HUES6 (cell line): ENCODE measurements at regions not wholly inside any gene's neighbourhood (a gene's known extent, or its start where the extent isn't known, plus 50 kb on each side); places are given as distances from the start of the nearest gene placed in this dataset.
"Not testable (repeated sequence)": the region's sequence is repeated elsewhere in the genome, so short reads cannot be mapped to it uniquely, and the experiment has no call there.

Source experiments
- H3K27ac ChIP-seq: 2 replicates; pipeline ENCODE4 v1.7.0; 2013; ENCODE audit warnings: low read depth, mild to moderate bottlenecking, low read length, inconsistent platforms
- H3K27me3 ChIP-seq: 2 replicates; pipeline ENCODE4 v1.6.1; 2013; ENCODE audit warnings: low read length; ENCODE audit not compliant: control insufficient read depth, insufficient read depth
- H3K36me3 ChIP-seq: 2 replicates; pipeline ENCODE4 v1.6.1; 2013; ENCODE audit warnings: low read length; ENCODE audit not compliant: control insufficient read depth, insufficient read depth
- H3K4me1 ChIP-seq: 2 replicates; pipeline ENCODE4 v1.6.1; 2013; ENCODE audit warnings: low read length; ENCODE audit not compliant: control insufficient read depth, insufficient read depth
- H3K4me3 ChIP-seq: 2 replicates; pipeline ENCODE4 v1.5.1; 2013; ENCODE audit warnings: low read depth, low read length
- H3K9ac ChIP-seq: one replicate; pipeline ENCODE4 v1.6.1; 2013; ENCODE audit warnings: mild to moderate bottlenecking, low read length
- H3K9me3 ChIP-seq: 2 replicates; pipeline ENCODE4 v1.6.1; 2013; ENCODE audit warnings: low read depth, low read length; ENCODE audit not compliant: control insufficient read depth, insufficient read depth

- no peaks in the 10 kb centered on the region for H3K36me3 ChIP-seq
- H3K4me1 ChIP-seq = peaks cover 6% of the 10 kb centered on the region; the same call in 1 of the 2 replicates
- H3K27me3 ChIP-seq = no peaks in the 10 kb centered on the region
Measured at GRCh38 chrX:146581981-146582712, 227.4 kb upstream of the CXorf51B start.

GRCh38 chrX:146602246-146602645 is 207.3 kb upstream of the CXorf51B start:
- H3K4me1 ChIP-seq = no peaks in the 10 kb centered on the region
- H3K27me3 ChIP-seq = no peaks in the 10 kb centered on the region; the same call in 1 of the 2 replicates
- peaks cover 2% of the 10 kb centered on the region; the same call in 1 of the 2 replicates for H3K9me3 ChIP-seq
- H3K27ac ChIP-seq = no peak overlapping the region
- no peaks in the 10 kb centered on the region for H3K36me3 ChIP-seq
- H3K9ac ChIP-seq = no peak overlapping the region
- H3K4me3 ChIP-seq = no peak overlapping the region

More at GRCh38 chrX:146581981-146582712, 227.4 kb upstream of the CXorf51B start:
- Histone ChIP-seq H3K4me3 (no peak overlapping the region; the same call in 1 of the 2 replicates), H3K9me3 (peaks cover 12% of the 10 kb centered on the region; the same call in 1 of the 2 replicates), H3K9ac (no peak overlapping the region), H3K27ac (no peak overlapping the region)

GRCh38 chrX:146604196-146604595 is 205.4 kb upstream of the CXorf51B start:
- H3K9me3 ChIP-seq = peaks cover 2% of the 10 kb centered on the region; the same call in 1 of the 2 replicates
- no peak overlapping the region for H3K27ac ChIP-seq
- no peak overlapping the region for H3K9ac ChIP-seq
- no peaks in the 10 kb centered on the region for H3K4me1 ChIP-seq
- no peak overlapping the region for H3K4me3 ChIP-seq
- H3K27me3 ChIP-seq = no peaks in the 10 kb centered on the region; the same call in 1 of the 2 replicates
- no peaks in the 10 kb centered on the region for H3K36me3 ChIP-seq

GRCh38 chrX:146614663-146615478 is 194.7 kb upstream of the CXorf51B start:
- no peak overlapping the region for H3K27ac ChIP-seq
- H3K36me3 ChIP-seq = no peaks in the 10 kb centered on the region
- H3K27me3 ChIP-seq = no peaks in the 10 kb centered on the region
- H3K9ac ChIP-seq = no peak overlapping the region
- H3K4me1 ChIP-seq = no peaks in the 10 kb centered on the region; the same call in 1 of the 2 replicates
- peaks cover 3% of the 10 kb centered on the region; the same call in 1 of the 2 replicates for H3K9me3 ChIP-seq
- no peak overlapping the region for H3K4me3 ChIP-seq

- H3K9ac ChIP-seq = peak overlapping the region; percentile 13
- no peak overlapping the region for H3K27ac ChIP-seq
- H3K27me3 ChIP-seq = no peaks in the 10 kb centered on the region
- H3K36me3 ChIP-seq = no peaks in the 10 kb centered on the region
- H3K4me3 ChIP-seq = no peak overlapping the region
- peaks cover 5% of the 10 kb centered on the region; the same call in 1 of the 2 replicates for H3K9me3 ChIP-seq
- H3K4me1 ChIP-seq = no peaks in the 10 kb centered on the region; the same call in 1 of the 2 replicates
Measured at GRCh38 chrX:146615628-146616348, 193.8 kb upstream of the CXorf51B start.

GRCh38 chrX:146619943-146620342 is 189.6 kb upstream of the CXorf51B start:
- not testable (repeated sequence) for H3K9me3 ChIP-seq, H3K4me1 ChIP-seq, H3K9ac ChIP-seq, H3K4me3 ChIP-seq, H3K27ac ChIP-seq, H3K36me3 ChIP-seq, H3K27me3 ChIP-seq

- no peaks in the 10 kb centered on the region for H3K36me3 ChIP-seq
- H3K9me3 ChIP-seq = peaks cover 44% of the 10 kb centered on the region
- no peak overlapping the region for H3K27ac ChIP-seq
- no peak overlapping the region for H3K4me3 ChIP-seq
- H3K9ac ChIP-seq = no peak overlapping the region
- H3K27me3 ChIP-seq = no peaks in the 10 kb centered on the region
- no peaks in the 10 kb centered on the region for H3K4me1 ChIP-seq
Measured at GRCh38 chrX:146658379-146658778, 151.2 kb upstream of the CXorf51B start.

- H3K4me3 ChIP-seq = no peak overlapping the region
- H3K9me3 ChIP-seq = peaks cover 12% of the 10 kb centered on the region
- H3K9ac ChIP-seq = no peak overlapping the region
- H3K27ac ChIP-seq = no peak overlapping the region
- no peaks in the 10 kb centered on the region for H3K4me1 ChIP-seq
- peaks cover 10% of the 10 kb centered on the region; the same call in 1 of the 2 replicates for H3K27me3 ChIP-seq
- no peaks in the 10 kb centered on the region for H3K36me3 ChIP-seq
Measured at GRCh38 chrX:146707781-146708180, 101.8 kb upstream of the CXorf51B start.

GRCh38 chrX:146708866-146709265 is 100.7 kb upstream of the CXorf51B start:
- not testable (repeated sequence) for H3K4me3 ChIP-seq, H3K27me3 ChIP-seq, H3K9ac ChIP-seq, H3K36me3 ChIP-seq, H3K4me1 ChIP-seq, H3K27ac ChIP-seq
- H3K9me3 ChIP-seq = peaks cover 12% of the 10 kb centered on the region

GRCh38 chrX:146754268-146754667 is 55.3 kb upstream of the CXorf51B start:
- no peak overlapping the region for H3K27ac ChIP-seq
- no peaks in the 10 kb centered on the region for H3K4me1 ChIP-seq
- H3K9me3 ChIP-seq = no peaks in the 10 kb centered on the region
- H3K9ac ChIP-seq = no peak overlapping the region
- H3K27me3 ChIP-seq = no peaks in the 10 kb centered on the region
- no peaks in the 10 kb centered on the region for H3K36me3 ChIP-seq
- no peak overlapping the region for H3K4me3 ChIP-seq
